Breast epithelium (tissue), 3 donors: ENCODE measurements at regions not wholly inside any gene's neighbourhood (a gene's known extent, or its start where the extent isn't known, plus 50 kb on each side); places are given as distances from the start of the nearest gene placed in this dataset.

Experiments used
- CTCF ChIP-seq, 3 donors: fragments of 450-650 bp; IDR thresholded peaks; one replicate each; pipeline ENCODE4 v1.5.1; 2016 to 2017; ENCODE audit warnings: antibody characterized with exemption in 3 of 3, mild to moderate bottlenecking in 3 of 3, moderate library complexity in 3 of 3
- POLR2A ChIP-seq: fragments of 450-650 bp; IDR thresholded peaks from one replicate; pipeline ENCODE4 v1.6.1; 2016; ENCODE audit warnings: antibody characterized with exemption, mild to moderate bottlenecking, moderate library complexity
- POLR2AphosphoS5 ChIP-seq, 3 donors: sonication (generic); formaldehyde crosslinking; IDR thresholded peaks; one replicate each; pipeline ENCODE4 v1.6.1; 2017; ENCODE audit warnings: antibody characterized with exemption in 3 of 3

GRCh38 chr4:156620786-156621185, 350.8 kb downstream of the PDGFC start:
- TF ChIP-seq CTCF (IDR thresholded peaks at IDR 0.05): no peak
- no peak for TF ChIP-seq POLR2A
- no peak for TF ChIP-seq POLR2AphosphoS5 (IDR thresholded peaks at IDR 0.05)
